Neural progenitor cell (in vitro differentiated cells): ENCODE measurements at regions not wholly inside any gene's neighbourhood (a gene's known extent, or its start where the extent isn't known, plus 50 kb on each side); places are given as distances from the start of the nearest gene placed in this dataset.

ENCODE experiments used
- CTCF ChIP-seq: fragments of 200-600 bp; sonication (generic); IDR thresholded peaks from 2 replicates; pipeline ENCODE4 v1.5.1; 2017; ENCODE audit warnings: antibody characterized with exemption, mild to moderate bottlenecking
- EZH2 ChIP-seq: fragments of 200-600 bp; sonication (generic); IDR thresholded peaks from 2 replicates; pipeline ENCODE4 v1.6.1; 2017; ENCODE audit warnings: antibody characterized with exemption, mild to moderate bottlenecking, moderate library complexity

- TF ChIP-seq CTCF, result no peak
- TF ChIP-seq EZH2, result no peak
These were observed 246.8 kb upstream of the ROBO1 start for GRCh38 chr3:80014576-80014975.
